ENCODE measurements at regions not wholly inside any gene's neighbourhood (a gene's known extent, or its start where the extent isn't known, plus 50 kb on each side); places are given as distances from the start of the nearest gene placed in this dataset.

DNA sequence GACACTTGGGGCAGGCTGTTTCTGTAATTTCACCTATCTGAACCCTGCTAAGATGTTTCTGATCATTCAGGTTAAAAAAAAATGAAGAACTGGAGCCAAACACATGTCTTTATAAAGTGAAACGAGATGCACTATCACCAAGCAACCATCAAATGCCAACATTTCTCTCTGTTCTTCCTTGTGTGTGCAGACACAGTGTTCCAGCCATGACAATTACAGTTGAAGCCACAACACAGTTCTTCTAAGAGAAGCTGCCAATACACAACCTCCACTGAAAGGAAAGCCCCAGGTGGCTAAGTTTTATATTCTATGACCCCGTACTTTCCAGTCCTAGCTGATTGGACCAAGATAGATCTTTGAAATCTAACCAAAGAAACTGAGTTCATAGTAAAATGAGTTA is 181.8 kb downstream of the RAD51AP2 start:
- TF ChIP-seq CTCF (IDR thresholded peaks at IDR 0.05; ENCODE audit: poor library complexity, severe bottlenecking), result no peak
- no peak for TF ChIP-seq EZH2 (IDR thresholded peaks at IDR 0.05; ENCODE audit: borderline replicate concordance, insufficient read depth, low read length, poor library complexity, severe bottlenecking)

All from neural cell (in vitro differentiated cells).